ENCODE measurements at regions not wholly inside any gene's neighbourhood (a gene's known extent, or its start where the extent isn't known, plus 50 kb on each side); places are given as distances from the start of the nearest gene placed in this dataset.

- DNase-seq (ENCODE audit: low read depth in 4 of 6, low spot score in 6 of 6), result peak in 1 of 6 donors; percentile 81
These were observed 478.2 kb upstream of the EEF2KMT start for GRCh38 chr16:5575646-5576245.

GRCh38 chr16:5575121-5575520 is 477.5 kb upstream of the EEF2KMT start:
- H3K4me3 ChIP-seq (ENCODE audit: low read depth, low read length), result no peak overlapping the region
- WGBS (ENCODE audit: insufficient coverage), result 94% methylated on average over 2 of the region's 6 CpGs
- H3K4me1 ChIP-seq (ENCODE audit: control insufficient read depth, insufficient read depth, low read length), result peaks cover 2% of the 10 kb centered on the region
- no peaks in the 10 kb centered on the region for H3K9me3 ChIP-seq (ENCODE audit: control insufficient read depth, insufficient read depth, low read length)
- DNase-seq (ENCODE audit: low read depth in 4 of 6, low spot score in 6 of 6), result no peak
- H3K36me3 ChIP-seq (ENCODE audit: control insufficient read depth, insufficient read depth, low read length), result no peaks in the 10 kb centered on the region
- H3K27ac ChIP-seq (ENCODE audit: low read depth, low read length), result no peak overlapping the region
- no peaks in the 10 kb centered on the region for H3K27me3 ChIP-seq (ENCODE audit: control insufficient read depth, insufficient read depth, low read length)

More at GRCh38 chr16:5575646-5576245, 478.2 kb upstream of the EEF2KMT start:
- Histone ChIP-seq H3K27ac (ENCODE audit: low read depth, low read length) (no peak overlapping the region), H3K36me3 (ENCODE audit: control insufficient read depth, insufficient read depth, low read length) (no peaks in the 10 kb centered on the region), H3K9me3 (ENCODE audit: control insufficient read depth, insufficient read depth, low read length) (no peaks in the 10 kb centered on the region), H3K27me3 (ENCODE audit: control insufficient read depth, insufficient read depth, low read length) (no peaks in the 10 kb centered on the region), H3K4me1 (ENCODE audit: control insufficient read depth, insufficient read depth, low read length) (peaks cover 5% of the 10 kb centered on the region), H3K4me3 (ENCODE audit: low read depth, low read length) (no peak overlapping the region)
- WGBS (ENCODE audit: insufficient coverage), result 78% methylated on average over 2 of the region's 3 CpGs

- Histone ChIP-seq H3K9me3 (ENCODE audit: control insufficient read depth, insufficient read depth, low read length) (no peaks in the 10 kb centered on the region), H3K27ac (ENCODE audit: low read depth, low read length) (no peak overlapping the region), H3K27me3 (ENCODE audit: control insufficient read depth, insufficient read depth, low read length) (no peaks in the 10 kb centered on the region), H3K4me1 (ENCODE audit: control insufficient read depth, insufficient read depth, low read length) (no peaks in the 10 kb centered on the region), H3K4me3 (ENCODE audit: low read depth, low read length) (no peak overlapping the region), H3K36me3 (ENCODE audit: control insufficient read depth, insufficient read depth, low read length) (no peaks in the 10 kb centered on the region)
- no peak for DNase-seq (ENCODE audit: low read depth in 4 of 6, low spot score in 6 of 6)
- WGBS (ENCODE audit: insufficient coverage), result 100% methylated on average over 1 of the region's 2 CpGs
These were observed 474.5 kb upstream of the EEF2KMT start for GRCh38 chr16:5572056-5572455.

GRCh38 chr16:5571446-5571845 is 473.9 kb upstream of the EEF2KMT start:
- Histone ChIP-seq H3K27me3 (ENCODE audit: control insufficient read depth, insufficient read depth, low read length) (no peaks in the 10 kb centered on the region), H3K27ac (ENCODE audit: low read depth, low read length) (no peak overlapping the region), H3K9me3 (ENCODE audit: control insufficient read depth, insufficient read depth, low read length) (no peaks in the 10 kb centered on the region), H3K4me1 (ENCODE audit: control insufficient read depth, insufficient read depth, low read length) (no peaks in the 10 kb centered on the region), H3K36me3 (ENCODE audit: control insufficient read depth, insufficient read depth, low read length) (no peaks in the 10 kb centered on the region), H3K4me3 (ENCODE audit: low read depth, low read length) (no peak overlapping the region)
- no peak for DNase-seq (ENCODE audit: low read depth in 4 of 6, low spot score in 6 of 6)
- WGBS (ENCODE audit: insufficient coverage), result 93% methylated on average over 8 of the region's 8 CpGs

DNA sequence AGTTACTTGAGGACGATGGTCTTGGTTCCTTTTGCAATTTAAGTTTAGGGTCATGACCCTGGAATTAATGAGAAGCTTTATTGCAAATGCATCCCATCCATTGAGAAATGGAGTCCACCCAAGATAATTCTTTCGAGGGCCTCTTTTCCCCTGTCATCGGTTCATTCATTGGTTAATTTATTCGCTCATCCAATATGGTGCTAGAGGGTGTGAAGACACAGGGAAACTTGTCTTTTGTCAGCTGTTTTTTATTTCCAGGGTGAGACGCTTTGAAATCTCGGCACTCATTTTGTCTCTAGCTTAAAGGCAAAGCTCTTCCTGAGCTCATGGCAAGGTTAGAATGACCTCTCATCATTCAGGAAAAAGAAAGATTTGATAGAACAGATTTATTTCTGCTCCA is 464.2 kb upstream of the EEF2KMT start:
- Histone ChIP-seq H3K27ac (ENCODE audit: low read depth, low read length) (no peak overlapping the region), H3K9me3 (ENCODE audit: control insufficient read depth, insufficient read depth, low read length) (no peaks in the 10 kb centered on the region)
- WGBS (ENCODE audit: insufficient coverage), result 13% methylated on average over 3 of the region's 6 CpGs

DNA sequence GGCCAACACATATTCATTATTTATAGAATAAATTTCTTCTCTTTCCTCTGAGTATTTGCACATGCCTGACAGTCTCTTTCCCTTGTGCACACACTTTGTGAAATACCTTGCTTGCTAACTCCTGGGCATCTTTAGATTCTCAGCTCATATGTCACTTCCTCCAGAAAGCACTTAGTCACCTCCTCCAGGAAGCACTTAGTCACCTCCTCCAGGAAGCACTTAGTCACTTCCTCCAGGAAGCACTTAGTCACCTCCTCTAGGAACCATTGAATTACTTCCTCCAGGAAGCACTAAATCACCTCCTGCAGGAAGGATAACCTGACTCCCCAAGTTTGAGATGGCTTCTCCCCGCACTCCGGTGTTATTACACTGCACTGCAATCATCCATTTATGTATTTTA is 462.5 kb upstream of the EEF2KMT start:
- Histone ChIP-seq H3K4me3 (ENCODE audit: low read depth, low read length) (no peak overlapping the region), H3K4me1 (ENCODE audit: control insufficient read depth, insufficient read depth, low read length) (no peaks in the 10 kb centered on the region), H3K36me3 (ENCODE audit: control insufficient read depth, insufficient read depth, low read length) (no peaks in the 10 kb centered on the region), H3K27ac (ENCODE audit: low read depth, low read length) (no peak overlapping the region), H3K9me3 (ENCODE audit: control insufficient read depth, insufficient read depth, low read length) (no peaks in the 10 kb centered on the region), H3K27me3 (ENCODE audit: control insufficient read depth, insufficient read depth, low read length) (no peaks in the 10 kb centered on the region)
- no CpG with 5 or more reads among the region's 2 CpGs for WGBS (ENCODE audit: insufficient coverage)
- no peak for DNase-seq (ENCODE audit: low read depth in 4 of 6, low spot score in 6 of 6)

More for the DNA sequence above, 464.2 kb upstream of the EEF2KMT start:
- no peaks in the 10 kb centered on the region for H3K36me3 ChIP-seq (ENCODE audit: control insufficient read depth, insufficient read depth, low read length)
- DNase-seq (ENCODE audit: low read depth in 4 of 6, low spot score in 6 of 6), result peak in 1 of 6 donors; percentile 57
- H3K27me3 ChIP-seq (ENCODE audit: control insufficient read depth, insufficient read depth, low read length), result no peaks in the 10 kb centered on the region
- no peaks in the 10 kb centered on the region for H3K4me1 ChIP-seq (ENCODE audit: control insufficient read depth, insufficient read depth, low read length)
- H3K4me3 ChIP-seq (ENCODE audit: low read depth, low read length), result no peak overlapping the region

DNA sequence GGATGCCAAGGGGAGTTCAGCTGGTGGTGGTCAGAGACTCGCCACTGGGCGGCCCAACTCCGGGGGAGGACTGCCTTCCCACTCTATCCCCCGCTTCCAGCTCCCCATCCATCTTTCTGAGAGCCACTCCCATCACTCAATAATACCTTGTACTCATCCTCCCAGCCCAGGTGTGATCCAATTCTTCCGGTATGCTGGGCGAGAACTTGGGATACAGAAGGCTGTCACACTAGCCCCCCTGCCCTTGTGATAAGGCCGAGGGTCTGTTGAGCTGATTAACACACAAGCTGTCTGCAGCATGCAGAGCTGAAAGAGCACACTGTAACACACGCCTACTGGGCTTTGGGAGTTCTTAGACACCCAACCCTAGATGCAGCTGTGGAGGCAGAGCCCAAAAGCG is 460.4 kb upstream of the EEF2KMT start:
- Histone ChIP-seq H3K9me3 (ENCODE audit: control insufficient read depth, insufficient read depth, low read length) (no peaks in the 10 kb centered on the region), H3K27me3 (ENCODE audit: control insufficient read depth, insufficient read depth, low read length) (no peaks in the 10 kb centered on the region), H3K4me3 (ENCODE audit: low read depth, low read length) (no peak overlapping the region), H3K27ac (ENCODE audit: low read depth, low read length) (no peak overlapping the region), H3K4me1 (ENCODE audit: control insufficient read depth, insufficient read depth, low read length) (no peaks in the 10 kb centered on the region), H3K36me3 (ENCODE audit: control insufficient read depth, insufficient read depth, low read length) (no peaks in the 10 kb centered on the region)
- WGBS (ENCODE audit: insufficient coverage), result 69% methylated on average over 6 of the region's 9 CpGs
- DNase-seq (ENCODE audit: low read depth in 4 of 6, low spot score in 6 of 6), result no peak

- no peaks in the 10 kb centered on the region for H3K36me3 ChIP-seq (ENCODE audit: control insufficient read depth, insufficient read depth, low read length)
- H3K27me3 ChIP-seq (ENCODE audit: control insufficient read depth, insufficient read depth, low read length), result no peaks in the 10 kb centered on the region
- no peaks in the 10 kb centered on the region for H3K9me3 ChIP-seq (ENCODE audit: control insufficient read depth, insufficient read depth, low read length)
- no peak overlapping the region for H3K4me3 ChIP-seq (ENCODE audit: low read depth, low read length)
- no peak for DNase-seq (ENCODE audit: low read depth in 4 of 6, low spot score in 6 of 6)
- WGBS (ENCODE audit: insufficient coverage), result 100% methylated on average over 3 of the region's 3 CpGs
- H3K4me1 ChIP-seq (ENCODE audit: control insufficient read depth, insufficient read depth, low read length), result no peaks in the 10 kb centered on the region
- no peak overlapping the region for H3K27ac ChIP-seq (ENCODE audit: low read depth, low read length)
These were observed 459.9 kb upstream of the EEF2KMT start for GRCh38 chr16:5557448-5557847.

DNA sequence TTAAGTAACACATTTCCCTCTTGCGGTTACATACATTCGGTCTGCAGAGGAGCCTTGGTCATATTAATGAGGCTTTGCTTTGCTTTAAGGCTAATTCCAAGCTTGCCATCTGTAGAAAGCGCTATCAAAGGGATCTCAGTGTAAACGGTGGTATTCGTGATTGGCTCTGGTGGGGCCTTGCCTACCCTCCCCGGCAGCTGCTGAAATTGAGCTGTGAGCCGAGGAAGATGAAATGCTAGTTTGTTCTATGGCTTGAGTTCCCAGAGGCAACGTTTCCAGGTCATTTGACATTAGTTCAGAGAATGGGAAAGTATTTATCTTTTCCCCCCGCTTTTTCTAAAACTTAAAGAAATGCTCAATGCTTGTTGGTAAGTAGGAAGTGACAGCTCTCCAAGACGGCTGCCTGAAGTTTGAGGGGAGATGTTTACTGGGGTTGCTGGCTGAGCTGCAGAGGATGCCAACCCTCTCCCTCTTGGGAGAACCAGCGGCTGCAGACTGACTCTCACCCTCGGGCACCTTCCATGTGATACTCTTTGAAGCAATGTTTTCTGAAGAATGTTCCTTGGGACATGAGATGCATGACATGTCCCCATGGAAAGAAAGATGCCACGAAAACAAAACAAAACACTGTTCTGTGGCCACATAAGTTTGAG is 458.7 kb upstream of the EEF2KMT start:
- H3K9me3 ChIP-seq (ENCODE audit: control insufficient read depth, insufficient read depth, low read length), result no peaks in the 10 kb centered on the region
- H3K36me3 ChIP-seq (ENCODE audit: control insufficient read depth, insufficient read depth, low read length), result no peaks in the 10 kb centered on the region
- H3K4me3 ChIP-seq (ENCODE audit: low read depth, low read length), result no peak overlapping the region
- WGBS (ENCODE audit: insufficient coverage), result 23% methylated on average over 7 of the region's 13 CpGs
- H3K4me1 ChIP-seq (ENCODE audit: control insufficient read depth, insufficient read depth, low read length), result no peaks in the 10 kb centered on the region
- peak in 2 of 6 donors; percentile 18 to 90 for DNase-seq (ENCODE audit: low read depth in 4 of 6, low spot score in 6 of 6)
- no peaks in the 10 kb centered on the region for H3K27me3 ChIP-seq (ENCODE audit: control insufficient read depth, insufficient read depth, low read length)
- no peak overlapping the region for H3K27ac ChIP-seq (ENCODE audit: low read depth, low read length)

GRCh38 chr16:5551909-5552308 is 454.3 kb upstream of the EEF2KMT start:
- Histone ChIP-seq H3K27me3 (ENCODE audit: control insufficient read depth, insufficient read depth, low read length) (no peaks in the 10 kb centered on the region), H3K9me3 (ENCODE audit: control insufficient read depth, insufficient read depth, low read length) (no peaks in the 10 kb centered on the region), H3K27ac (ENCODE audit: low read depth, low read length) (no peak overlapping the region), H3K4me3 (ENCODE audit: low read depth, low read length) (no peak overlapping the region), H3K36me3 (ENCODE audit: control insufficient read depth, insufficient read depth, low read length) (no peaks in the 10 kb centered on the region), H3K4me1 (ENCODE audit: control insufficient read depth, insufficient read depth, low read length) (no peaks in the 10 kb centered on the region)
- no peak for DNase-seq (ENCODE audit: low read depth in 4 of 6, low spot score in 6 of 6)
- 60% methylated on average over 1 of the region's 7 CpGs for WGBS (ENCODE audit: insufficient coverage)
